ENCODE measurements at regions not wholly inside any gene's neighbourhood (a gene's known extent, or its start where the extent isn't known, plus 50 kb on each side); places are given as distances from the start of the nearest gene placed in this dataset.

GRCh38 chr16:85554889-85555718 lies 58.0 kb upstream of the GSE1 start:
- no peaks in the 10 kb centered on the region for H3K36me3 Mint-ChIP-seq (ENCODE audit: low read depth)
- peaks cover 41% of the 10 kb centered on the region for H3K4me1 Mint-ChIP-seq (ENCODE audit: low read depth)
- no peaks in the 10 kb centered on the region for H3K9me3 Mint-ChIP-seq (ENCODE audit: low read depth)
- H3K4me3 Mint-ChIP-seq (ENCODE audit: unreplicated experiment) = peak overlapping the region; percentile 90
- no peak for DNase-seq (ENCODE audit: low spot score)
- peak overlapping the region; percentile 88 for H3K27ac Mint-ChIP-seq (ENCODE audit: unreplicated experiment)
- H3K27me3 Mint-ChIP-seq (ENCODE audit: low read depth) = no peaks in the 10 kb centered on the region
- TF ChIP-seq CTCF (IDR thresholded peaks at IDR 0.05) = no peak

GRCh38 chr16:85555719-85556455 lies 57.2 kb upstream of the GSE1 start:
- peaks cover 40% of the 10 kb centered on the region for H3K4me1 Mint-ChIP-seq (ENCODE audit: low read depth)
- no peak for TF ChIP-seq CTCF (IDR thresholded peaks at IDR 0.05)

GRCh38 chr16:85556456-85557082 lies 56.6 kb upstream of the GSE1 start:
- Mint-ChIP-seq H3K4me3 (ENCODE audit: unreplicated experiment) (peak overlapping the region; percentile 67), H3K27ac (ENCODE audit: unreplicated experiment) (no peak overlapping the region), H3K36me3 (ENCODE audit: low read depth) (no peaks in the 10 kb centered on the region), H3K4me1 (ENCODE audit: low read depth) (peaks cover 38% of the 10 kb centered on the region), H3K9me3 (ENCODE audit: low read depth) (no peaks in the 10 kb centered on the region), H3K27me3 (ENCODE audit: low read depth) (no peaks in the 10 kb centered on the region)
- no peak for TF ChIP-seq CTCF (IDR thresholded peaks at IDR 0.05)
- DNase-seq (ENCODE audit: low spot score) = no peak

More at GRCh38 chr16:85555719-85556455, 57.2 kb upstream of the GSE1 start:
- Mint-ChIP-seq H3K9me3 (ENCODE audit: low read depth) (no peaks in the 10 kb centered on the region), H3K36me3 (ENCODE audit: low read depth) (no peaks in the 10 kb centered on the region), H3K4me3 (ENCODE audit: unreplicated experiment) (peak overlapping the region; percentile 90), H3K27me3 (ENCODE audit: low read depth) (no peaks in the 10 kb centered on the region), H3K27ac (ENCODE audit: unreplicated experiment) (peak overlapping the region; percentile 88)
- no peak for DNase-seq (ENCODE audit: low spot score)

- DNase-seq (ENCODE audit: low spot score) = no peak
- Mint-ChIP-seq H3K27me3 (ENCODE audit: low read depth) (no peaks in the 10 kb centered on the region), H3K4me1 (ENCODE audit: low read depth) (peaks cover 40% of the 10 kb centered on the region)
These were observed 55.8 kb upstream of the GSE1 start for GRCh38 chr16:85557083-85557970.

More at GRCh38 chr16:85557083-85557970, 55.8 kb upstream of the GSE1 start:
- Mint-ChIP-seq H3K27ac (ENCODE audit: unreplicated experiment) (peak overlapping the region; percentile 75), H3K36me3 (ENCODE audit: low read depth) (no peaks in the 10 kb centered on the region), H3K9me3 (ENCODE audit: low read depth) (no peaks in the 10 kb centered on the region), H3K4me3 (ENCODE audit: unreplicated experiment) (peak overlapping the region; percentile 67)
- TF ChIP-seq CTCF (IDR thresholded peaks at IDR 0.05) = peak; percentile 71

Measured in chondrocyte (in vitro differentiated cells).